GM21526 (cell line): ENCODE measurements at regions not wholly inside any gene's neighbourhood (a gene's known extent, or its start where the extent isn't known, plus 50 kb on each side); places are given as distances from the start of the nearest gene placed in this dataset.

Experiments
- ATAC-seq: cut with Tn5 transposase; IDR thresholded peaks from one replicate; pipeline ENCODE4 v1.9.1; 2021; ENCODE audit warnings: moderate library complexity; ENCODE audit not compliant: unreplicated experiment, low FRiP score

DNA sequence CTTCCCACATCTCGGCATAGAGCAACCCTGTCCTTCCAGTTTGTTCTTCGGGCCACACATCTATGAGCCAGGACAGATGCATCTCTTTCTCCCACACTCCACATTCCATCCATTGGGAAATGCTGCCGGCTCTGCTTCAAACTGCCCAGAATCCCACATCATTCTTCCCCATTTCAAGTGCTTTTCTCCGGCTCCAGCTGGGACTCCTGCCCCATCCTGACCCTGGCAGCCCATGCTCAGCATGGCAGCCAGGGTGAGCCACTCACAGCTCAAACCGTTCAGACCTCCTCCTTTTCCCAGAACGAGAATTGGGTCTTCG lies 132.8 kb upstream of the SDK2 start:
- ATAC-seq, result no peak

DNA sequence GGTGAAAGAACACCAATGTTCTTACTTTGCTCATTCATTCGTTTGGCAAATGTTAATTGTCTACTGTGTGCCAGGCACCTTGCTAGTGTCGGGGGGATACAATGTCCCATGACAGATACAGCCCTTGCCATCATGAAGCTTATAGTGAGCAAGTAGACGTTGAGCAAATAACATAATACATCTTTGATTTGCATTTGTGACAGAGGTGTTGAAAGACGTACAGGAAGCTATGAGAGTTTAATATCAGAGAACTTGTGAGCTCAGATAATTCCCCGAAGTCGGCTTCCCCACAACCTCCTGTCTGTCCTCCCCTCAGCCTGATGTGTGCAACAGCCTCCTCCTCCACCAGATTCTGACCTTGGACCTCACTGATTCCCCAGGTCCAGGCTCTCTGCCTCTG lies 138.0 kb upstream of the SDK2 start:
- no peak for ATAC-seq

DNA sequence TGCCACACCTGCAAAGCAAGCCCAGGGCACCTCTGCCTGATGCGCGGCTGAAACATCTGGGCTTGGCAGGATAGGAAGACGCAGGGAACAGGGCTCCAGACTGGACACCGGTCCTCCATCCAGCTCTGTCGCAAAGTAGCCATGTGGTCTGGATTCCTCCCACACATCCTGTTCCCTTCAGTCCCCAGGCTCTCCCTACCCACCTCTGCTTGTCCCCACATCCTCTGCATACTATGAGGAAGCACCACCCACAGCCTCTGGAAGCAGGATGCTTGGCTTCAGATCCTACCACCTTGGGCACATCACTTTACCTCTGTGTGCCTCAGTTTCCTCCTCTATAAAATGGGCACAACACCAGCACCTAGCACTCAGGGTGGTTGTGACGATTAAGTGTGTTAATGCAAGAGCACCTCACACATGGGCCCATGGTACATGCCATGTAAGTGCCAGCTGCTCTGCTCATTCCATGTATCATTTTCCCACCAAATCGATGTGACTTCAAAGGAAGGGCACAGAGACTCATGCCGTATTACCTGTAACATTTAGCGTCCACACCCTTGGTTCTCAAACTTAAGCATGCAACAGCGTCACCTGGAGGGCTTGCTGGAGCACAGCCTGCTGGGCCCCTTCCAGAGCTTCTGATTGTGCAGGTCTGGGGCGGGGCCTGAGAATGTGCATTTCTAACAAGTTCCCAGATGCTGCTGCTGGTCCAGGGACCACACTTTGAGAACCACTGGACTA lies 138.6 kb upstream of the SDK2 start:
- ATAC-seq, result no peak

DNA sequence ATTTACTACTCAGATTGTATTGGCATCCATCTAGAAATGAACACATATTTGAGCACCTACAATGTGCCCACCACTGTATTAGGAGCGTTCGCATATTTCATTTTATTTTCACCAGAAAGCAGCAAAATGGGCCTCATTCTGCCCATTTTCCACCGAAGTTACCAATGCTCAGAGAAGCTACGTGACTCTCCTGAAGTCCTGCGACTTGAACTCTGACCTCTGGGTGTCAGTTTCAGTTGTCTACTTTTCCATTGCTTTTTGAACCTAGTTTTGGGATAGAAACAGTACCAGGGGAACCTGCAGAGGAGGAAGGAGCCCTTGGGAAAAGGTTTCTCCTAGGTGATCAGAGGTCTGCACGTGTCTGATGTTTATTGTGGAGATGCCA lies 139.1 kb upstream of the SDK2 start:
- no peak for ATAC-seq

- no peak for ATAC-seq
These were observed 139.8 kb upstream of the SDK2 start for GRCh38 chr17:73783945-73784603.

DNA sequence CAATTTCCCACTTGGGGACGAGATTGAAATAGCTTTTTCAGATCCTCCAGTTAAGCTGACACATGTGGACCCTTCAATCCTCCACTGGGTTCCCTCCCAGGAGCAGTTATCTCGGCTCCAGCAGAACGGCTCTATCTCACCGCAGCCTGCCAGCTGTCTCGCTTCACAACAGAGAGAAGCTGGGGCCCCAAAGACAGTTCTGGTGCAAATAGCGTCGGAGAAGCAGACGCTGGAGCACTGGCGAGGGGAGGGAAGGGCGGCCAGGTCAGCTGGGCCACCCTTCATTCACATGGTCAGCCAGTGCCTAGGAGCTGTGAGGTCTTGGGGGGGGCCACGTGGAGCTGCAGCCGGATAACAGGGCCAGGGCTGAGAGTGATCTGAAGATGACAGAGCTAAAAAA lies 141.3 kb upstream of the SDK2 start:
- ATAC-seq, result no peak

DNA sequence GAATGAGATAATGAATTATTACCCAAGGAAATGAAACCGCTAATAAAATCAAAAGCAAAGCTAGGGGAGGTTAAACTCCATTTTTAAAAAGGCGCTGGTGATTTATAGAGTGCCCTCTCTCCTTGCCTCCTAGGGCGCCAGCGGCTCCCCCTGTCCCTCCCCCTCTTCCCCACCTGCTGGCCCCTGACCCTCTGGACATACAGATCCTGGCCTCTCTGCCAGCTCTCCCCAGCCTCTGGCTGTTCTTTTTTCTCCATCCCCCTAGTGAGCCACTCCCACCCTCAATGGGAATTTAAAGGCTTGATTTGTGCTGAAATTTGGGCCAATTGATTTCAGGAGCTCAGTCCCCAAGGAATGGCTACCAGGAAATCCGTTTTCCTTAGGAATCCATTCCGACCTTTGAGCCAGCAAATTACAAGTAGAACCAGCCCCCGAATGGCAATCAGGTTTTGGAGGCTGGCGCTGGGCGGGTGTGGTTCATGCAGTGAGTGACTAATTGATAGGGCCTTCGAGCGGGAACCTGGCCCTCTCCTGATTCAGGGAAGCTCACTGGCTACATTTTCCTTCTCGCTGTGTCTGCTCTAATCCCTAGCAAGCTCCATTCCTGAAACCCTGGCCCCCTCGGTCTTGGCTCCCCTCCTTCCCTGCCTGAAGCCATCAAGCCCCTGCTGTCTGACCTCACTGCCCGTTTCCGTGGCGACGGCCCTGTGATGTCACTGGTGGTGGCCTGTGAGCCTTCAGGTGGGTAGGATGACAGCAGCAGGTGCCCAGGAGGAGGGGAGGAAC lies 141.9 kb upstream of the SDK2 start:
- no peak for ATAC-seq

DNA sequence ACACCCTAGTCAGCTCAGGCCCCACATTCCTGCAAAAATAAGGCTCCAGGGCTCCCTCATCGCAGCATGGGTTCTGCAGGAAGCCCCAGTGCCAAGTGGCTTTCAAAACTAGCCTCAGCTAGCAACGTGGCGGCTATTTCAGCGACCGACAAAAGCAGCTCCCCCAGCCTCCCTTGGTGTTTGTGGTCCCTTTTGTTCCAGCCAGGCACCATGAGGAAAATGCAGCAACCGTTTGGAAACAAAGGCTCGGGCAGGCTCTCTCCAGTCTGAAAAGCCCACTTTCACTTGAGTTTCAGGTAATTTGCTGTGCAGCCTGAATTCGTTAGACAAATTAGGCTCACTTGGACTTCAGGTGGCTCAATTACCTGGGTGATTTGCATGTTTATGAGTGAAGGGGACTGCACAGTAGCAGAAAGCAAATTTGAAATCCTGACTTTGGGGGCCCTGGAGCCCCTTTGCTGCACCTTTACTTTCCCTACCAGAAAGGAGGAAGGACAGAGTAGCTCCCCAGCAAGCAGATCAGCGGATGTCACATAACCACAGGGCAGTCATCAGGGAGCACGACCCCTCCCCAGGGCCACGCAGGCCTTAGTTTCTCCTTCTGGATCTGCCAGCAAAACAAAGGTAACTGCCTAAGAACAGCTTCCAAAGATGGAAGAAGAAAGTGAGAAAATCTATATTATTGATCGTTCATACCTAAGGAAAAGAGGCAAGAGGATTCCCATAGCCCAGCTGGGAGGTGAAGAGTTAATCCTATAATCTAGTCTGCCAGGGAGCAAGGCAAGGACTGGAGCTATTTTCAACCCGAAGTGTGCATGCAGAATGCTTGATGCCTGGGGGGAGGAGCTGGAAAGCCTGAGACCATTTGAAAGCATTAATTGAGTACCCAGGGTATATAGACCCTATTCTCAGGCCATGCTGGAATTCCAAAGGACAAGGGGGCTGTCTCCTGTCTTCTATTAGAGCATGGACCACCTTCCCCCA lies 143.1 kb upstream of the SDK2 start:
- ATAC-seq, result no peak

DNA sequence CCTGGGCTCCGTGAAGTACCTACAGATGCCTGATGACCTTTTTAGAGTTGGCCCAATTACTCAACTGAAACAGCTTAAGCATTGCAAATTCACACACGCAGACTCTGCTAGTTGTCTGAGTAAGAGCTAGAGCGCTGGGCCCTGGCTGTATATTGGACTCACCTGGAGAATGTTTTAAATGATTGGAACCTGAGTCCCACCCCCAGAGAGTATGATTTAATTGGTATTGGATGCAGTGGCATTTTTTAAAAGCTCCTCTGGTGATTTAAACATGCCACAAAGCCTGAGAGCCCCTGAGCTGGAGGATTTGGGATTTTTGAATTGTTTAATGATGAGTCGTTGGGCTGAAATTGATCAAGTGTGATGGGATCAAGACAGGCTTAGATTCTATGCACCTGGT lies 143.9 kb upstream of the SDK2 start:
- ATAC-seq, result no peak

- ATAC-seq, result no peak
These were observed 146.9 kb upstream of the SDK2 start for GRCh38 chr17:73791121-73791520.

GRCh38 chr17:73791631-73792030 lies 147.4 kb upstream of the SDK2 start:
- ATAC-seq, result no peak

DNA sequence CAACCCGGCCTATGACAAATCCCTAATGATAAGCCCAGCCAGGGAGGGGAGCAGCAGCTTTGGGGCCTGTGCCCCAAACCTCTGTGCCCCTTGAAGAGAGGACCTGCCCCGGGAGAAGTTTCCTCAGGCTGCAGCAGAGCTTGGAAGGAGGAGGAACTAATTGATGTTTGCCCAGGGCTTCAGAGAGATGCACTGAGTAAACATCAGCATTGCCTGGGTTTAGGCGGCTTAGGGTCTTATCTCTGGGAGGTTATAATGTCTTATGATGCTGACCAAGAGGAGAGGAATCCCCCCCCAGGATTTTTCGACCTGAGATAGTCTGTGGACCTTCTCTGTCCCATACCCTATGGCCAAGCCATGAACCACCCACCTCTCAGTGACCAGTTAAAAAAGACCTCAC lies 148.7 kb upstream of the SDK2 start:
- ATAC-seq, result no peak

- ATAC-seq, result no peak
These were observed 150.1 kb upstream of the SDK2 start for GRCh38 chr17:73794336-73794735.

- ATAC-seq, result no peak
These were observed 151.5 kb upstream of the SDK2 start for GRCh38 chr17:73795730-73796129.

DNA sequence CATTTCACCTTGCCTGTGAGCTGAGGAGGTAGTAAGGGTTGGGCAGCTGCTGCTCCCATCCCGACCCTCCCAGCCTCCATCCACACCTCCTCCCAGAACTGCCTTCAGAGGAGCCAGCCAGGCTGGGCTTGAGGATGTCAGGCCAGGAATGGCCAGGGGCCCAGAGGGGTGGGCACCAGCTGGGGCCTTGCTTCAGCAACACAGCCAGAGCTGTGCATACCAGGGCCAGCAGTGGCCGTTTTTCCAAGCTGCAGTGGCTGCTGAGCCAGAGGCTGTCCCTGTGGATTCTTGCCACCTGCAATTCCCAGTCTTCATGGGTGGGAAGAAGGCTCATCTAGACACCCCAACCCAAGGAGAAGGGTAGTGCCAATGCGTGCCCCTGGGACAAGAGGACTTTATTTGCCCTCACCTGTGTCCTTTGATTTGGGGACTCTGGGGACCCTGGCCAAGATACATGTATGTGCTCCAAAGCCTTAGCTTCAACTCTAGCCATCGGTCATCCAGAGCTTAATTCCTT lies 153.4 kb upstream of the SDK2 start:
- ATAC-seq, result no peak

GRCh38 chr17:73798111-73798748 lies 154.0 kb upstream of the SDK2 start:
- ATAC-seq, result no peak

DNA sequence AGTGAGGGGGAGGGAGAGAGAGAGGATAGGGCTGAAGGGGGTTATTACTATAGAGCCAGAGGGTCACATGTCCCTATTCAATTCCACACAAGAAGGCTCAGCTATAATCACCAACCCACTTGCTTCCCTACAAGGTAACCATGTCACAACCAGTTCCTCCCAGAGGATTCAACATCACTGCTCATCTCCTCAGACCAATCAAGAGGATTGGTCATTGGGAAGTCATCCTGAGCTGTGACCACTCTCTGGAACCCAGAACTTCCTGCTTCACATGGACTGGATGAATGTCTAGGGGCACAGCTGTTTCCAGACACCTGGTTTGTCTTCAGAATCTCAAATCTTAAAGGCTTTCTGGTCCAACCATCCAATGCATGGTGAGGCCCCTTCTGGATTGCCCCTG lies 154.9 kb upstream of the SDK2 start:
- ATAC-seq, result no peak

GRCh38 chr17:73799781-73800627 lies 155.8 kb upstream of the SDK2 start:
- no peak for ATAC-seq

- no peak for ATAC-seq
These were observed 156.6 kb upstream of the SDK2 start for GRCh38 chr17:73800893-73801292.
